ENCODE measurements at regions not wholly inside any gene's neighbourhood (a gene's known extent, or its start where the extent isn't known, plus 50 kb on each side); places are given as distances from the start of the nearest gene placed in this dataset.

DNA sequence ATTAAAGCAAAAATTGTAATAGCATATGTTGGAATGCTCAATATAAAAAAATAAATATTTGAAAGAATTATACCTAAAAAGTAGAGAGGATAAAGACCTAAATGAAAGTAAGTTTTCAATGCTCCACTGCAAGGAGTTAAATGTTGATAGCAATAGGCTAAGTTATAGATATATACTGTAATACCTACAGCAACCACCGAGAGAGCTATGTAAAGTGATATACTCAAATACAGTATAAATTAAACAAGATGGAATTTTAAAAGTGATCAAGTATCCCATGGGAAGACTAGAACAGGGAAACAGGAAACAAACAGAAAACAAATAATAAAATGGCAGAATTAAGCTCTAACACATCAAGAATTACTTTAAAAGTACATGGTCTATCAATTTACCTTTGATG is 73.9 kb downstream of the CASP3 start:
- intact Hi-C loops (cut with DNase I) = no loop called here
- DNase-seq (ENCODE audit: missing footprints) = no peak
- ATAC-seq = no peak

DNA sequence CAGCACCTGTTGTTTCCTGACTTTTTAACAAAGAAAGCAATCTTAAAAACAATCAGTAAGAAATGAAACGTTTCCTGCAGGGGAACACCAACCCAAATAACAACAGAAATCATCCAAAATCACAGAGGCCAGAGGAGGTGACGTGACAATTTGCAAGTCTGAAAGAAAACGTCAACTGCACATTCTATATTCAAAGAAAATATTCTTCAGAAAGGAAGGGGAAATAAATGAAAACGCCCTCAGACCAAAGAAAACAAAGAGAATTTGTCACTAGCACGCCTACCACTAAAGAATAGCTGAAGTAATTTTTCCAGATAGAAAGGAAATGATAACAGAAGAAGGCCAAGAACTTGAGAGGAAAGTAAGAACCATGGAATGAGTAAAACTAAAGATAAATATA is 74.4 kb downstream of the CASP3 start:
- ATAC-seq (no peak), DNase-seq (ENCODE audit: missing footprints) (no peak)
- intact Hi-C loops (cut with DNase I) = no loop called here

DNA sequence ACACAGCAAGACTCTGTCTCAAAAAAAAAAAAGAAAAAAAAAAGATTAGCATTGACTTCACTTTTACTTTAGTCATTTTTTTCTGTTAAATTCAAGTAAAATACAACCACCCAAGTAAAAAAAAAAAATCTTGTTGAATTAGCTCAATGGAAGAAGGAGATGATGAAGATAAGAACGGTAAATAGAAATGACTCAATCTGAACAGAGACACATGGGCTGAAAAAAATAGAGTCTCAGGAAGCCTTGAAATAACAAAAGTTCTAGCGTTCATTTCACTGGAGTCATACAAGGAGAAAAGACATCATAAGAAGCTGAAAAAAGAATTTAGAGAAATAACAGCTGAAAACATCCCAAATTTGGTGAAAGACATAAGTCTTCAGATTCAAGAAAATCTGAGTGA is 75.5 kb downstream of the CASP3 start:
- no peak for DNase-seq (ENCODE audit: missing footprints)
- intact Hi-C loops (cut with DNase I) = no loop called here
- no peak for ATAC-seq

DNA sequence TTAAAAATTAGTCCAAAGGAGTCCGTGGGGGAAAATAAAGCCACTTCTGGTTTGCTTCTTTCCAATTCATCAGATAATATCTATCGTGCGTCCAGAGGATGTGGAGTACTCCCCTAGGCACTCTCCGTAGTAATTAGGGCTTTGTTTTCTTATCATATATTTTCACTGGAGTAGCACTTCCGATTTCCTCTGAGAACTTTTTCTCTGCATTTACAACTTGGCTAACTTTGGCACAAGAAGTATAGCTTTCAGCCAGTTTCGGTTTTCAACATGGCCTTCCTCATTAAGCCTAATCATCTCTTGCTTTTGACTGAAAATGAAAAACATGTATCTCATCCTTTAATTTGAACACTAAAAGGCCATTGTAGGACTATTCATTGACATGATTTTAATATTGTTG is 80.5 kb downstream of the CASP3 start:
- DNase-seq (ENCODE audit: missing footprints) = no peak
- ATAC-seq = no peak
- intact Hi-C loops (cut with DNase I) = no loop called here

DNA sequence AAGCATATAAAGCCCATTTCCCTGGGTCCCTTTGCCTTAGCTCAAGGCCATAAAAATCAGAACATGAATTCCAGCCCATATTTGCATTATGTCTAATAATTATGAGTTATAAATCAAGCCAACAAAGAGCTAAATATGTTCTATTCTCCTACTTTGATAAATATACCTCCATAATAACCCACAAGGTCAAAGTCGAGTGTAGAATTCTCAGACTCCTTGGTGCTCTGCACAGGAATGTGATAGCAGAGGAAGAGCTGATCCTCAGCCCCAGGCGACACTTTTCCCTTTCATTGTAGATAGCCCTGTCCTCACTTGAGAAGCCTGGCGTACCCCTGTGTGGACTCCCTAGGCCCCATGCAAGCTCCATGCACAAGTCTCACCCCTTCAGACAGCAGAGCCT is 85.6 kb downstream of the CASP3 start:
- intact Hi-C loops (cut with DNase I) = no loop called here
- DNase-seq (ENCODE audit: missing footprints) (no peak), ATAC-seq (no peak)

DNA sequence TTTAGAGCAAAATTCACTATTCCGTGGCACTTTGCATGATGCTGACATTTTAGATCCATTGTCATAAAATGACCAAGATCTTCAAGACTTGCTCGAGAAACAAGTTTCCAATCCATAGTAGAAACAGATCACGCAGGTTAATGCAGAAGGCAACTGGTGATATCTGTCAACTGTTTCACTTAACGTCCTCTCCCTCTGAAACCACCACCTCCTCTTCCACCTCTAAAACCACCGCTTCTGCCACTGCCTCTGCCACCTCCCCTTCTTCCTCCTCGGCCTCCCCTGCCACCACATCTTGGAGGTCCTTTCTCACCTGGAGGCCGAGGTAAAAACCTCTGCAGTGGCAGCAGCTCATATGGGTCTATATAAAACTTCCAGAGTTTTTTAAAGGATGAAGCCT is 84.6 kb upstream of the IRF2 start:
- intact Hi-C loops (cut with DNase I) = no loop called here
- no peak for ATAC-seq
- no peak for DNase-seq (ENCODE audit: missing footprints)

DNA sequence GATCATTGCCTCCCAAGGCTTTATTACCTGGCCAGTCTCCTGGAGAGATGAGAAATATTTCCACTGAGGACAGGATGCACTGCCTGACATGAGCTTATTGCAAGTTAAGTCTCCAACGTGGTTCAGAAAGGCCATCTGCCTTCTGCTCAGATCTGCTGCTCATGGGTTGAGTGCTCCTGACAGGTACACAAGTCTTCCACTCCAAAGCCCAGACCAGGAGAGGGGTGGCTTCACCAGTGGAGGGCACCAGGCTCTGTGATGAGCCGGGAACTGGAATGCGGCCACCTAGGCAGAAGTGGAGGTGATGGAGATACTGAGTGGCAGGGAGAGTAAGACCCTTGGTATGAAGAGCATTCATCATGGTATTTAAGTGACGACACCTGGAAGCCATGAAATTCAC is 79.5 kb upstream of the IRF2 start:
- ATAC-seq (no peak), DNase-seq (ENCODE audit: missing footprints) (no peak)
- intact Hi-C loops (cut with DNase I) = no loop called here

DNA sequence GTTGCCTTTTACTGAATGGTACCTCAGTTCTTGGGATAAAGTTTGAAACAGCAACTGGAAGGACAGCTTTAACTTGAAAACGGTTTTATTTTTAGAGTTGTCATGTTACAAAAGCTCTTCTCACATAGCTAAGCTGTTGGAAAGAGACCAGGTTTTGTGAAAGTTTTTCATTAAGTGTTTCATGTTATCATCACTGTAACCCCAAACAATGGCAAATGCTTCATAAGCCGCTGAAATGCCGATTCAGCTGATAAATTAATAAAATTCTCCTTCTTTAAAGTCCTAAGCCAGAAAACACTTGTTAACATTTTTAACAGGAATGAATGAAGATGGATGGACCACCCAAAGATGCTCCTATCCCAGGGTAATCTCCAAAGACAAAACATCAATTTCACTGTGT is 76.1 kb upstream of the IRF2 start:
- no peak for DNase-seq (ENCODE audit: missing footprints)
- no peak for ATAC-seq
- intact Hi-C loops (cut with DNase I) = no loop called here

DNA sequence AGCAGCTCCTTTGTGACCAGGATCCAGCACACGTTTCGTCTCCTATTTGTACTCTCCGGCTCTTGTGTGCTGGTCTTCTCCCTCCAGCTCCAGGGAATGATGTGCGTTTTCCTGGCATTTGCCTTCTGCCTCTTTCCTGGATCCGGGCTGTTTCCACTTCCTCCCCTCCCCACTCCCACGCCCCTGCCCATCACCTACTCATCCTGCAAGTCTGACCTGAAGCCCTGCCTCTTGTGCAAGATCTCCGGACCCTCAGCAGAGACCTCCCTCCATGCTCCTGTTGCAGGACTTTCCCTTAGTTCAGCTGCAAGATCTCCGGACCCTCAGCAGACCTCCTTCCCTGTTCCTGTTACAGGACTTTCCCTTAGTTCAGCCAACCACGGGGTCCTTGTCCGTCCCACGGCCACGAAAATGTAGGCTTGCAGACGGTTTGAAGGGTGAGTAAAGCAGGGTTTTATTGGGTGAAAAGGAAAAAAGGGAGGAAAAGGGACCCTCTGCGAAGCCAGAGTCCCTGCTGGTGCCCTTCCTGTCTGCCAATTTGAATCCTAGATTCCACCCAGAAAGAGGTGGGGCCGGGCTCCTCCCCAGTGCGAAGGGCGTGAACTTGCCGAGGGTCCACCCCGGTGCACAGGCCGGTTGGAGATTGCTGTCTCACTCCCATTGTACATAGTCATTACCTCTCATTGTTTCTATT is 74.4 kb upstream of the IRF2 start:
- intact Hi-C loops (cut with DNase I) = no loop called here
- ATAC-seq (no peak), DNase-seq (ENCODE audit: missing footprints) (no peak)

DNA sequence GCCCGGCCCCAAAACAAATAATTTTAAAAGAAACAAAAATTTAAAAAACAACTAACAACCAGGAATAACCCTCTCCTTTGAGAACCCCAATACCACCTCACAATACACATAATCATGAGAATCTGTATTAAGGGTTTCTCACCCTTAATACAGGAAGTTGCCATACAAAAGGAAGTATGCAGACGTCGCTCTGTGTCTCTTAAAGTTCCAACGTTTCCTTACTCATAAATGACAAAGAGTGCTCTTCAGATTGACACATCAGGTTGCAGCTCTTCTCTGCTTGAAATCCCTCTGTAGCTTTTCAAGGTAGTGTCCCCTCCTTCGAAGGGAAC is 73.9 kb upstream of the IRF2 start:
- intact Hi-C loops (cut with DNase I) = no loop called here
- ATAC-seq (no peak), DNase-seq (ENCODE audit: missing footprints) (no peak)

DNA sequence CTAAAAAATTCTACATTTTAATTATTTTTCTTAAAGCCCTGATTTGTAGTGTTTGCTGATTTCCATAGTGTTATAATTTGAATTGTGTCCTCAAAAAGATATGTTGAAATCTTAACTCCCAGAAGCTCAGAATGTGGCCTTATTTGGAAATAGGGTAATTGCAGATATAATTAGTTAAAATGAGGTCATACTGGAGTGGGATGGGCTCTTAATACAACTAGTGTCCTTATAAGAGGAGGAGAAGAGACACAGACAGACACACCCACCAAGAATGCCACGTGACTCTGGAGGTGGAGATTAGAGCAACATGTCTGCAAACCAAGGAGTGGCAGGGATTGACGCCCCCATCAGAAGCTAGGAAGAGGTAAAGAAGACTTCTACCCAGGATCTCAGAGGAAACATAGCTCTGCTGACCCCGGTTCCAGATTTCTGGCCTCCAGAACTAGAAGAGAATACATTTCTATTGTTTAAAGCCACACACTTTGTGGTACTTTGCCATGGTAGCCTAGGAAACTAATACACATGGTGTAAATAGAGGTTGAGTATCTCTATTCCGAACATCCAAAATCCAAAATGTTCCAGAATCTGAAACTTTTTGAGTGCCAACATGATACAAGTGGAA is 70.5 kb upstream of the IRF2 start:
- intact Hi-C loops (cut with DNase I) = no loop called here

DNA sequence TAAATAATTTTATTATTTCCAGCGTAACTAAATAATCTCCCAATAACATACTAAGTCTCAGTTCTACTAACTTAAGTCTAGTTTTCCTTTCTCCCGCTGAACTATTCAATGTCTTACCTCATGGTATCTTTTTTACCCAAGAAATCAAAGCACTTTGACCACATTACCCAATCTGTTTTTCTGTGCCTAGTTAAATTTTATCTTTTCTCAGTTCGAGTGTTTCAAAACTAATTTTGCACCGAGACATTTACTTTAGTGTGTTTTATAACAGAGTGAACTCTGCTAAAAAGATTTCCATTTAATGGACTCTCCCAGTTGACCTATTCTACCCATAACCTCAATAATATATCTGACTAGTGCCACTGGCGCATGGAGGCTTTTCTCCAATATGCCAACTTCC is 67.6 kb upstream of the IRF2 start:
- no peak for DNase-seq (ENCODE audit: missing footprints)
- ATAC-seq = no peak
- intact Hi-C loops (cut with DNase I) = no loop called here

More for the DNA sequence above, 70.5 kb upstream of the IRF2 start:
- ATAC-seq (no peak), DNase-seq (ENCODE audit: missing footprints) (no peak)

DNA sequence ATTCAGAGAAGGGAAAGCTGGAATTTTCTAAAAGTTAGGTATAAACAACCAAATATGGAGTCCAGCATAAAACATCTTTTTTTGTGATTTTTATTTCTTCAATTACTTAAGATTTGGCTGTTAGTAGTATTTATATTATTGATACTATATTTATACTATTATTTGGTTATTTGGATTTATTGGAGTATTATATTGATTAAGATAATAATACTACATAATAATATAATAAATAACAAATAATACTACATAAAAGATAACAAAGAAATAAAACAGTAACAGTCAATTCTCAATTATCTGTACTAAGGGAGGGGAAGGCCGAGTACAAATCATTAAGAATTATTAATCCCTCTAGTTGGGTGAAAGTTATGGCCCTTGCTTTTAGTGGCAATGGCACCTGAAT is 66.0 kb upstream of the IRF2 start:
- DNase-seq (ENCODE audit: missing footprints) (no peak), ATAC-seq (no peak)
- intact Hi-C loops (cut with DNase I) = no loop called here

DNA sequence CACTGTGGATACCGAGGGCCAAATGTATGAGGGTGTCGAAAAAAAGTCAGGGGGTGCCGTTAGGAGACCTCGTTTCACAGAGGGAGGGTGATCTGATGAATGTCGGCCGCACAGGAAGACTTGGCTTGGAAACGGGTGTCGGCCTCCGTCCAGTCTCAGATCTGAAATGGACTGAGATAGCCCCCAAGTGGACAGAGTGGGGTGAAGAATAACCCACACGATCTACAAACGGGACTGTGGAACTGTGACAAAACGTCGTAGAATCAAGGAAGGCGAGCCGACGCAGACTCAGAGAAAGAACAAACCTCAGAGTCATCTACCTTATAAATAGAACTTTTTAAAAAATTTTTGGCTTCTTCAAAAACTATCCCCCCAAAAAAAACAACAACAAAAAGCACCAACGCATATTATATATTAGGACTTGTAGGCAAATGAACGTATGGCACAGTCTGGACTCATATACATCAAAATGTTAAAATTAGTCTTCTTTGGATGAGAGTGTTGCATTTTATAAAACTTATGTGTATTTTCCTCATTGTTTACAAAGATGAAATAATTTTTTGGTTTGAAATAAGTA is 63.8 kb upstream of the IRF2 start:
- ATAC-seq = peak; percentile 93
- intact Hi-C loops (cut with DNase I) = loop anchor here (1.0 to 5.0 kb wide), 4 partner anchors 131 to 274 kb away; no protein-coding TSS in a partner anchor
- peak; percentile 94 for DNase-seq (ENCODE audit: missing footprints)

DNA sequence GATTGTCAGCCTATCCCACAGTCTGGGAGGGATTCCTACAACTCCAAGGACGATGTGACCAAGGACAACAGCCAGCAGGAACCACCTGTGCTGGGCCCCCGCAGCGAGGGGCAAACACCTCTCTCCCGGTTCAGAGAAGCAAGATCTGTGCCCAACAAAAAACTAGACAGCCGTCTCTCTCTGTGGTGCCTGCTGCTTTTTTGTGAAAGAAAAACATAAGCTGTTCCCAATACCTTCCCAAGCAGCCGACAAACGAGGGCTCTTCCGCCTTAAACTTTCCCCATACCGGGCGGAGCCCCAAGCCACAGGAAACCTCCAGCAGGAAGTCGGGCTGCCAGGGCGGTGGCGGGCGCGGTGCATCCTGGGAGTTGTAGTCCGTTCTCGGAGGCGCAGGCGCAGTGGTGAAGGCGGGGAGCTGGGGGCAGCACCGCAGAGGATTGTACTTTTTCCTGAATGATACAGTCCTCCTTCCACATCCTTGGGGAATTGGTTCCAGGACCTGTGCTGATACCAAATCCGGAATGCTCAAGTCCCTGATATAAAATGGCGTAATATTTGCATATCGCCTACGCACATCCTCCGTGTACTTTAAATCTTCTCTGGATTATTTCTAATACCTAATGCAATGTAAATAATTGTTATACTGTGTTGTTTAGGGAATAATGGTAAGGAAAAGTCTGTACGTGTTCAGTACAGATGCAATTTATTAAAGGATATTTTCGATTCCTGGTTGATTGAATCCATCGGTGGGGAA is 63.1 kb upstream of the IRF2 start:
- DNase-seq (ENCODE audit: missing footprints) = peak; percentile 98
- intact Hi-C loops (cut with DNase I) = loop anchor here (1.0 to 5.0 kb wide), 7 partner anchors 63 to 273 kb away; partner anchors contain the start of genes CASP3, IRF2 and PRIMPOL
- ATAC-seq = peak; percentile 98

DNA sequence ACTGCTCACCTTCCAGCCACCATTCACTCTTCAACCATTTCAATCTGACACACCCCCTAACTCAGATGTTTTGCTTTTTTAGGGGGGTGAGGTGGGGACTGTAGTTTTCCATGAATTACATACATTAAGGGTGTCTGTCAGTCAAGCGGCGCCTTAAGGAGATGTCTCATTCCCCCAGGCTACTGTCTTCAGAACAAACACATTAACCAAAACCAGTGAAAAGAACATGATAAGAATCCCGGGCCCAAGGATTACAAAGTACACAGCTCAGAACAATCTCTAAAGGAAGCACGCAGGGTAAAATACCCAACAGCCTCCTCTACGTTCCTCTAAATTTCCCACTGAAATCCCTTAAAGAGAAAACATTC is 62.5 kb upstream of the IRF2 start:
- no peak for DNase-seq (ENCODE audit: missing footprints)

DNA sequence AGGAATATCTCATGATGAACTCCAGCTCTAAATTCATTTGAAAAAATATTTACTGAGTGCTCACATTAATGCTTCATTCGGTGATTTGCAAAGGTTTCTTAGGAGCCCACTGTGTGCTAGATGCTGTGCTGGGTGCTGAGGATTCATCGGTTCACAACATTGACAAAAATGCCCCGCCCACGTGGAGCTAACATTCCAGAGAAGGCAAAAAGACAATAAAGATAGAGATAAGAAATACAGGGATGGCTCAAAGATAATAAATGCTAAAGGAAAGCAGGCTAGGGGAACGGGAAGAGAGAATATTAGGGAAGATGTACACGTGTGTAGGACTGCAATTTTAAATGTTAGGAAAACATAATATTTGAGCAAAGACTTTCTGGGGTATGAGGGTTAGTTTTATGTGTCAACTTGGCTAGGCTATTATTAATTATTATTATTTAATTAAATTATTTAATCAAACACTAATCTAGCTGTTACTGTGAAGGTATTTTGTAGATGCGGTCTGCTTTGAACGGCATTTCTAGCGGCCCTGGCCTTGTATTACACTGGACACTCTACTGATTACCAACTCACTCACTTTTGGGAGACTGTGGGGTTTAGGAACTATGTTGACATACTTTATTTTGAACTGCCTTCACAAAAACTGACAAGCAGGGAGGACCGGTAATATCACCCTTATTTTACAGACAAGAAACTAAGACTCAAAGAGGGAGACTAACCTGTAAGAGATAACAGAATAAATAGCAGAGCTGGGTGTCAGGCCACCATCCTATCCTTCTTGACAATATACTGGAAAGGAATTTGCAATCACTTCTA is 61.9 kb upstream of the IRF2 start:
- intact Hi-C loops (cut with DNase I) = loop anchor here (2.0 to 5.0 kb wide), 3 partner anchors 113 to 194 kb away; partner anchors contain the start of genes CASP3 and PRIMPOL
- DNase-seq (ENCODE audit: missing footprints) (no peak), ATAC-seq (no peak)

More for the DNA sequence above, 62.5 kb upstream of the IRF2 start:
- ATAC-seq = no peak
- intact Hi-C loops (cut with DNase I) = loop anchor here (1.0 to 5.0 kb wide), 5 partner anchors 63 to 195 kb away; partner anchors contain the start of genes CASP3, IRF2 and PRIMPOL

DNA sequence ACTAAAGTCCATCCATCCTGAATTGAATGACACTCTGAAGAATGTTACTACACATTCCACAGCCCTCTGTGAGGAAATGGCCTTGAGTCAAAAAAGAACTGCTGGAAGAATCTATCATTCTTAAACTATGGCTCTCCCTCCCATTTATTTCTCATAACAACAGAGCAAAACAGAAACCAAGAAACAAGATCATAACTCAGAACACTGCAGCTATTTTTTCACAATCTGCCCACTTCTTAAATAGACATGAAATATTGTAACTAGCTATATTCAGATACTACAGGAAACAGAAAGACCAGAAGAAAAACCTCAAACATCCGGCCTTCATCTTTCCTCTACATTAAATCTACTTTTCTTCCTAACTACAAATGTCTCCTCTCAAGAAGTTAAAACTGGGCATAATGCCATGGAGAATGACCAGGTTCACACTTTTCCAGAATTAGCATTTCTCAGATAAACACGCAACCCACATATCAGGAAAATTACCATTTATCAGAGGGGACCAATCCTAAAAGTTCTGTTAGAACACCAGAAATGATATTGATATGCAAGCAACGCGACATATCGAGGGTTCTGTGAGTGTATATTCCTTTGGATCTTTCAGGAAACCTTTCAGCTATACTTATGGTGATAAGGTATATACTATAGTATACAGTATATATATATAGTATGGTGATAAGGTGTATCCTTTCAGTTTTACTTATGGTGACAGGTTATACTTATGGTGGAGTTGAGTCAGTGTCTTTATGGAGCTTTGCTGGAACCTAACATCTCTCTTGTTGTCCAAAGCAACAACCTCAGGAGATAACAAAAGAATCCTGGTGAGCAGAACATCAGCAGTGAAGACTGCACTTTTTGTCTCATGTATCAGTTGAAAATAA is 60.4 kb upstream of the IRF2 start:
- intact Hi-C loops (cut with DNase I) = loop anchor here (5.0 kb wide), 2 partner anchors 127 to 192 kb away; no protein-coding TSS in a partner anchor
- DNase-seq (ENCODE audit: missing footprints) = no peak
- ATAC-seq = no peak
